Head of caudate nucleus (tissue), 42 donors: ENCODE measurements at regions not wholly inside any gene's neighbourhood (a gene's known extent, or its start where the extent isn't known, plus 50 kb on each side); places are given as distances from the start of the nearest gene placed in this dataset.

Experiments used
- DNase-seq, 42 donors: peaks; one replicate each; pipeline versions ENCODE4 v3.0.0 to v3.0.0-alpha.2; 2020 to 2021; ENCODE audit warnings: mixed read lengths in 7 of 42
- intact Hi-C: fragments of 100-400 bp; cut with DNase I; formaldehyde crosslinking; loops from one replicate; pipeline ENCODE4 v1.15.0; 2022

DNA sequence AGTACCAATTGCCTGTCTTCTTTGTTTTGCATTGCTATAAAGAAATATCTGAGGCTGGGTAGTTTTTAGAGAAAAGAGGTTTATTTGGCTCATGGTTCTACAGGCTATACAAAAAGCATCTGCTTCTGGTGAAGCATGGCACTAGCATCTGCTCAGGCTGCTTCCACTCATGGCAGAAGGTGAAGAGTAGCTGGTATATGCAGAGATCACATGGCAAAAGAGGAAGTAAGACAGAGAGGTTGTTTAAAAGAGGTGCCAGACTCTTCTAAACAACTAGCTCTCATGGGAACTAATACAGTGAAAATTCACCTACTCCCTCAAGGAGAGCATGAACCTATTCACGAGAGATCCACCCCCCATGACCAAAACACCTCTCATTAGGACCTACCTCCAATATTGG is 56.7 kb upstream of the GUCA2B start:
- intact Hi-C loops = no loop called here
- no peak for DNase-seq

DNA sequence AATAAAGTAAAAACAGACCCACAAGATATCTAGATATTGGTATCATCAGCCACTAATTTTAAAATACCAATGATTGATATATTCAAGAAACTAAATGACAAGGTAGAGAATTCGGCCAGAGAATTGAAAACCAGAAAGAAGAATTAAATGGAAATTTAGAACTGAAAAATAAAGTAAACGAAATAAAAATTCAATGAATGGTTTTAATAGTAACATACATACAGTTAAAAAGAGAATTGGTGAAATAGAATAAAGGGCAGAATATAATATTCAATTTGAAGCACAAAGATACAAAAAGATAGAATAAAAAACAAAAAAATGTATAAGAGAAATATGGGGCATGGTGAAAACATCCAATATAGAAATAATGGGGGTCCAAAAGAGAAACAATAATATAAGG is 64.0 kb upstream of the GUCA2B start:
- no peak for DNase-seq
- intact Hi-C loops = no loop called here

DNA sequence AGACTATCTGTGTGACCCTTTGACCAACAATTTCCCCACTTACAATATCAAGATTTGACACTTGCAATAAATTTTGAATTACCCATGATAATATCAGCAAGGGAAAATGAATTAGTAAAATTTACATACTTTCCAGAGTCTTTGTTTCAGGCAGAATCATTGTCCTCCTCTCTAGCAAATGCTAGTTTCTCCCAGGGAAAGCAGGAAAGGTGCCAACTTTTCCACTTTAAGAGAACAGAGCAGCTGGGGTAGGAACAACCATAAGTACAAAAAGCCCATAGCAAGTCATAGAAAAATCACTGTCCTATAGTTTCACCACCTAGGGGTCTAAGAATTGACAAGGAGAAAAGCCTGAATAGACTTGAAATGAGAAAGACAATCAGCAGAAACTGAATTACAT is 67.1 kb upstream of the GUCA2B start:
- intact Hi-C loops = no loop called here
- no peak for DNase-seq

DNA sequence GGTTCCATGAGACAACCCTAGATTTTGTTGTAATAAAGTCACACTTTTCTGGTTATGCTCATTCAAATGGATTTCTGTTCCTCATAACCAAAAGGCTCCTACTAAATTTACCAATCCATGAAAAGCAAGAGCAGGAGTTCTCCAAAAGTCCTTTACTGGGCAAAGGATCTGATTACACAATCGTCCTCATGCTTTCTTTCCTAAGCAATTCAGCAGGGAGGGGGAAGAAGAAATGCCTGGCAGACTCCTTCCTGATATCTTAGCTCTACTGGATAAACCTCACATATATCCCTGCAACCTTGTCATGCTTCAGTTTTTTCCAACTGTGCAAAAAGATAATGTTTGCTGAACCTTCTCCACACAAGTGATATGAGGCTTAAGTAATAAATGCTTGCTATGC is 67.6 kb upstream of the GUCA2B start:
- no peak for DNase-seq
- intact Hi-C loops = no loop called here

DNA sequence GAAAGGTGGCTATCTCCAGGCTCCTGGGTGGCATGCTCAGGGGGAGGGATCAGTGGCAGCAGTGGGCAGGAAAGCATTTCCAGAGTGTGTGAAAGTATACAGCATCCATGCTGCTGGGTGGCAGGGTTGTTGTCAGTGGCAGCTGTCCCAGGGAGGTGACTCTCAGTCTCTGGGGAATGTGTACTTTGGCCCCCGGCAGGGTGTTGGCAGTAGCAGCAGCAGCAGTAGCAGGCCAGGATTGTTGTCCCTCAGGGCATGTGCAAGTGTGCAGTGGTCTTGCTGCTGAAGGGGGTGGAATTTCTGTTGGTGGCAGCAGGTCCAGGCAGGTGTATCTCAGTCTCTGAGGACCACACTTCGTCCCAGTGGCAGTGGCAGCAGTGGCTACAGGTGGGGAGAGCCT is 71.7 kb upstream of the GUCA2B start:
- DNase-seq = no peak
- intact Hi-C loops = no loop called here

DNA sequence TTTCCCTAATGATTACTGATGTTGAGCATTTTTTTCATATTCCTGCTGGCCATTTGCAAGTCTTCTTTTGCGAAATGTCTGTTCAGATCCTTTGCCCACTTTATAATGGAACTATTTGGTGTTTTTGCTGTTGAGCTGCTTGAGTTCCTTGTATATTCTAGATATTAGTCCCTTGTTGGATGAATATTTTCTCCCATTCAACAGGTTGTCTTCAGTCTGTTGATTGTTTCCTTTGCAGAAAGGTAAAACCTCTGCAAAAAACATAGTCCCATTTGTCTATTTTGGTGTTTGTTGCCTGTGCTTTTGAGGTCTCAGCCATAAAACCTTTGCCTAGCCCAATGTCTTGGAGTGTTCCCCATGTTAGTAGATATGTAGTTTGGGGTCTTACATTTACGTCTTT is 78.0 kb upstream of the GUCA2B start:
- intact Hi-C loops = no loop called here
- no peak for DNase-seq

DNA sequence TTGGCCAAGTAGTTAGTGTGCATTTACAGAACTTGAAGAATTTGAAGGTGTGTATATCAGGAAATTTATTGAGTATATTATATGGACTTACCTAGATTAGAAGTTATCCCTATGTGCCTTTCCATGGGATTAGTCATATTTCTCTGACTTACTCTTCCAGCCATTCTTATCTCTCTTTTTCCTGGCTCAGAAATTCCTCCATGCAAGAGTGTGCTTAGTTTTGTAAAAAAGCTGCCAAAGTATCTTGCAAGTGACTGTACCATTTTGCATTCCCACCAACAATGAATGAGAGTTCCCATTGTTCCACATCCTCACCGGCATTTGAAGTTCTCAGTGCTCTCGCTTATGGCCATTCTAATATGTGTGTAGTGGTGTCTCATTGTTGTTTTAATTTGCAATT is 82.2 kb upstream of the GUCA2B start:
- DNase-seq = no peak
- intact Hi-C loops = no loop called here

DNA sequence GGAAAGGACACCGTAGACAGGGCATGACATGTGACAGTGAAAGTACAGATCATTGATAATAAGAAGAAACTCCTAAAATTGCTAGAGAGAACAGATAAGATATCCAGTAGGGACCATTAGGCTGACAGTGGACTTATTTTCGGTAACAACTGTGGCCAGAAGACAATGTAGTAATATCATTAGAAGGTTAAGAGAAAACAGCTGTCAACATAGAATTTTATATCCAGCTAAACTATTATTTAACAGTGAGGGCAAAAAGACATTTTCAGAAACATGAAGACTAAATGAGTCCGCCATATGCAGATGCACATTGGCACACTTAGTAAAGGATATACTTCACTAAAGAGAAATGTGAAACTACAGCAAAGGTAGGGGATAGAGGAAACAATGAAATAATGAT is 95.4 kb upstream of the GUCA2B start:
- DNase-seq = no peak
- intact Hi-C loops = no loop called here

DNA sequence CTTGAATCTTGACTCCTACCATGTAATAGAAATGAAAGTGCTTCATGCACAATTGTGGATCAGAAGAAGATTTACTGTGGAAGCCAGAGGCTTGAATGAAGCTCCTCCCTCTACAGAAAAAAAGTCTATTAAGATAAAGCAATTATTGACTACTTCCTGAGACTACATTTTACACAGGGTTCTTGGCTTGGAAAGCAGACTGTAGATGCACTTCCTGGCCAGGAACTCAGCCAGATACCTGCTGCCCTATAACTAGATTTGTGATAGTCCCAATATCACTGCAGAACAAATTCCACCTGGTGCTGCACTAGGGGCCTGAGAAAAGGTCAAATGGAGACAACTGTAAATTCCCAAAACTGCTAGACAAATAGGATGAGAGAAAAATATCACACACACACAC is 96.8 kb upstream of the GUCA2B start:
- DNase-seq = no peak
- intact Hi-C loops = no loop called here

DNA sequence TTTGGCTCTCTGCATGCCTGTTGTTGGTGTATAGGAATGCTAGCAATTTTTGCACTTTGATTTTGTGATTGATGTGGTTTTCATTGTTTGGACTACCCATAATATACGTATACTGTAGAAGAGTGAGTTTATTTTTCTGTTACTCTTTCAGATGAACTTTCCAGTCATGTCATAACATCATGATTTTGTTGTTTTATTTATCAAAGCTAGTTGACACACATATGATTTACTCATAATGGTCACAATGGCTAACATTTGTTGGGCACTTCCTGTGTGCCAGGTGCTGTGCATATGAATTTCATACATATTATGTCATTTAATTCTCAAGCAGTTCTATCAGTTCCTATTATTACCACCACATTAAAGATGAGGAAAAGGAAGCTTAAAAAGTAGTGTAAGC is 98.1 kb upstream of the GUCA2B start:
- DNase-seq = no peak
- intact Hi-C loops = no loop called here

DNA sequence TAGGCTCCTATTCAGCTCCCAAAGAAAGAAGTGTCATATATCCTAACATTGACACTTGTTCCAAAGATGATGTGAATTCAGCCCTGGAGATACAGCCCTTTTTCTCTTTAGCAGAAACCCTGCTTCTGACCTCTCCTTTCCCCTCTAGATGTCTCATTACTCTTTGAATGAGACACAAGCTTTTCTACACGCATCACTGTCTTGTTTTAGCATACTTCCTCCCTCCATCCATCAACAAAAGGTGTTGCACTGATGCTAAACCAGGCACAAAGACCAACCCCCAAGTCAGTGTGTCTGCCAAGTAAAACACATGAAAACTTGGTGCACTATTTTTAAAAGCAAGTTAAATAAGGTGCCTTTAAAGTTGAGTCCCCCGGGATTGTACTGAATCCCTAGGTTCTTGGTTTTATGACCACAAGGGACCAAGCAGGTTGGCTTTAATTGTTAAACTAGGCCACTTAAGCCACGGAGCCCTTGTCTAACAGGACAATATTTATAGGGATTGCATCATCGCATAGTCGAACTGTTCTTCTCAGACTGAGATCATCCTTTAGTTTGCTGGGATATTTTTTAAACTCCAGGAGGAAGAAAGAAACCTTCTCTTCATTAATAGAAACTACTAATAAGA is 101.0 kb upstream of the GUCA2B start:
- DNase-seq = no peak
- intact Hi-C loops = no loop called here

DNA sequence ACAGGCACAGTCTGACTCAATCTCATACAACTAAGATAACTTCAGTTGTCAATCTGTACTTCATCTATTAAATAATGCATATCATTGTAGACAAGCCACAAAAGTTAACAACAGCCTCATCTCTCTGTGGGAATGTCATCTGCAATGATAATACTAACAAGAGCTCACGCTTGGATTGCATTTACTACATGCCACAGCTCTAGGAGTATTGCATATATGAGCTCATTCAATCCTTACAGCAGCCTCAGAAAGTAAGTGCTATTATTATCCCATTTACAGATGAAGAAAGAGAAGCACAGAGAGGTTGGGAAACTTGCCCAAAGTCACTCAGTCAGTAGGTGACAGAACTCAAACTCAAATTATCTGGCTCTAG is 105.7 kb upstream of the GUCA2B start:
- DNase-seq = no peak
- intact Hi-C loops = no loop called here

DNA sequence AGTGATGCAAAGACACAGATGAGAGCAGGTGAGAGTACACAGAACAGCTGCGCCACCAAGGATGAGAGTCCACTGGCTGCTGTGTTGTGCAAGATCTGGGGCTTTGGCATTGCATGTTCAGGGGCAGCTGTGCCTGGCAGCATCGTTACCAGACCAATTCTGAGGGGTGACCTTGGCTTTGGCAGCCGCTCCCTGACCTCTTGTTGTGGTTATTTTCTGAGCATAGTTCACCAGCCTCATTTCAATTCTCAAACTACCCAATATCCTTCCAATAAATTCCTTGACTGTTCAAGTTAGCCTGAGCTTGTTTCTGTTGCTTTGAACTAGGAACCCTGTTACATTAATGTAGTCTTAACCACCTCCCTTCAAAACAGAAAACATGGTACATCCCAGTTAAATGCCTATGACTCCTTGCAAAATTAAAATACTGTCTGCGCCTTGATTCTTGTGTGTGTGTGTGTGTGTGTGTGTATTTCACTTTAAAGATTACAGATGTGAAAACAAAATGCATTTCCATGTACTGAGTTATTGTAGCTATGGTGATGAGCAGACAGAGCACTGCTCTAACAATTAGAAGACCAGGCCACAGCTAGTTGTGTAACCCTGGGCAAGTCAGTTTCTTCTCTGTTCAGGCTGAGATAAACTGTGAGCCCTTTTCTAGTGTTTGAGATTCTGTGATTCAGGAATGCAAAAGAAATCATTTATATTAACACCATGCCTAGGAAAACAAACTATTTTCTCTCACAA is 106.3 kb upstream of the GUCA2B start:
- peak in 1 of 42 donors; percentile 10 for DNase-seq

DNA sequence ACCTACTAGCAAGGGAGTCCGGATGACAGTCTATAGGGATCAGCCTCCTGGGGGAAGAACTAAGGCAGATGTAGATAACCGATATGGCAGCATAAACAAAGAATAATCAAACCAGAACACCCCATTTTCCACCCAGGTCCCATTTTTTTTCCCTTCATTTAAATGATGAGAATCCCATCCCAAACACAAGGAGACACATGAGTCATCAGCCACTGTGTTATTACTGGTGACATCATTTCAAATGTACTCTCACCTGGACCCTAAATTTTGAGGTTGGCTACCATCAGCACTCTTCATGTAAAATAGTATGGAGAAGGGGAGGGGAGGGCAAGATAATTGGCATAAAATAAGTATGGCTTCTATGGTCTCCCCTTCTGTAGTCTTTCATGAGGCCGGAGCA is 108.9 kb upstream of the GUCA2B start:
- intact Hi-C loops = no loop called here
- DNase-seq = no peak

More for the DNA sequence above, 106.3 kb upstream of the GUCA2B start:
- intact Hi-C loops = no loop called here

DNA sequence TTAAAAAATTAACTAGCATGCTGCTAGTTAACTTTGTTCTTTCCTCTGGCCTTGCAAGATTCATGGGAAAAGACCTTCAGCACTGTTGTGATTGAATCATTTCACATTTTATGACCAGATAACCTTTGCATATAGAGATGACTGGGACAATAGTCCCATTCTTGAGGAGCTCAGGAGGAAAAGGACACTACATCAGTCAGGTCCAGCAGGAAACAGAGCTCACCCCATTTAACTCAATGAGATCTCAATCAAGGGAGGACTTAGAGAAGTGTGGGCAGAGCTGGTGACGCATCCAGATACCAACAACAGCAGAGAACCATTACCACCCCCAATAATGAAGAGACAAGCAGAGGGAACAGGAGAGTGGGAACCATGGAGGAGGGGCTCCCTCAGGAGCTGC is 109.4 kb upstream of the GUCA2B start:
- intact Hi-C loops = no loop called here
- DNase-seq = no peak

DNA sequence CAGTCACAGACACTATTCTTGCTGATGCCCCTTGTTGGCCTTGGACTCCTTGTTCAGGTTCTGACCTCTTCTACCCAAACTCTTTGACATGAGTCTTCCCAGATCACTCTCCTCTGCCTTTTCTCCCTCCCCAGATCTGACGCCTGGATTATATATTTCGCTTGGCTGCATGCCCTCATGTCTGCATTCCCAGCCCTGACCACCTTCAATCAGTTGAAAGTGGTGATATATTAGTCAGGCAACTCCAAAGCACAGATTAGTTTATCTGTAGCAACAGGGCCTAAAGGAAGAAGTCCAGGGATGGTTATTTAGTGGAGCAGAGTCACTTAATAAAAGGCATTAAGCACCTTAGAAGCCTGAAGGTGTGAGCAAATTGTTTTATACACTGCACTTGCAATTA is 110.0 kb upstream of the GUCA2B start:
- intact Hi-C loops = no loop called here
- DNase-seq = no peak

DNA sequence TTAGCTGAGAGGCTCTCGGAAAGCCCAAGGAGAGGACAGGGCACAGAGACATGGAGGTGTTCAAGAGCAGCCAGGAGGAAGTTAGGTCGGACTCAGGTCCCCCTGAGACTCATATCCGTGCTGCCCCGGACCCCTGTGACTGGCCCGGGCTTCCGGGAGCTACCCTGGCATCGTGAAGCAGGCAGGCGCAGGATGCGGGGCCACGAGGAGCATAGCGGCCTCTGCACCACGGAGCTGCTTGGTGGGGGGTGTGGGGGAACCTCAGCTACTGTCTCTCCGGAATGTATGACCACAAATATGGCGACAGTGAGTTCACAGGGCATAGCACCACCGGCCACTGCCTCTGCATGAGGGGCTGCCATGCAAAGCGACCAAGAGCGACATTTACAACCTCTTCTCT is 112.2 kb upstream of the GUCA2B start:
- intact Hi-C loops = no loop called here
- DNase-seq = no peak

DNA sequence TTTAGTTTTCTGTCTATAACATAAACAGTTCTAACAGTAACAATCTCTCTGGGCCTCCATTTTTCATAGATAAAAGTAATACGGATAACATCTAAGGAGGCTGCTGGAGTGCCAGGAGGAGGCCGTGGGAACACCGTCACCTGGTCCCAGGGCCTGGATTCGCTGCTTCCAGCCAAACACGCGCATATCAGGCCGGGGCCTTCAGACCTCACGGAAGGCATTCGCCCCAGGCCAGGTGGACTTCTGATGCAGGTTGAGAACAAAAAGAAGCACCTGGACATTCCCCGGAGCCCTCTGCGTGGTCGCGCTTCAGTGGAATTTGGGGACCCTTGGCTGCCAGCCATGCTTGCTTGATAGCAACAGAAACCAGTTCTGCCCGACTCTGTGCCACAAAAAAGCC is 113.1 kb upstream of the GUCA2B start:
- intact Hi-C loops = no loop called here
- no peak for DNase-seq

DNA sequence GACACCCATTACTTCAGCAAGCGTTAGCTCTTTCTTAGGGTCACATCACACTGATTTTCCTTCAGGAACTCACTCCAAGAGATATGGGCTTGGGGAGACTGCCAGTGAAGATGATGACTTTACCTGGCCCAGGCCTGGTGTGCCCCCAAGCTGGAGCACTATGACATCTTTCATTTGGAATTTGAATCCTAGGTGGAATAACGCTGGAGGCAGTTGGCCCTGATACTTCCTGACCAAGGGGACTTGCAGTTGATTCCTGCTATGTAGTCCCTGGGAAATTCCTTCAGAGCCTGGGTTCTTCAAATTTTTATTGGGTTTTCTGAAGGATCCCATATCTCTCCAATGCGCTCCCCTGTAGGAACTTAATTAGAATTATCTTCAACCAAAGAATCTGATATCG is 114.9 kb upstream of the GUCA2B start:
- no peak for DNase-seq
- intact Hi-C loops = loop anchor here (10.0 kb wide), 1 partner anchor 113 kb away; no protein-coding TSS in a partner anchor

DNA sequence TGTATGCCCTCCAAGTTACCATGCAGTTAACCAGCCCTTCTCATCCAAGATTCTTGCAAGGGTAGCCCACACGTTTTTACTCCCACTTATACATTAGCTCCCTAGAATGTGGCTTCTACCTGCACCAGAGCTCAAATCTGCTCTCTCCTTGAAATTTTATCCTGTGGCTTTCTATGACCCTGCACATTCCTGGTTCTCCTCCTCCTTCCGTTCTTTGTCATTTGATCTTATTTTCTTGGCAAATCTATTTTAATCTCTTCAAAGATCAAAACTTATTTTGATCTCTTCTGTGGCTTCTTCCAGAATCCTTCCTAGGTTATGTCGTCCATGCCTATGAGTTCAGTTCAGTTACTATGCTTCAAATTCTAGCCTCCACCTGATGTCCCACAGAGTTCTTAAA is 115.6 kb upstream of the GUCA2B start:
- DNase-seq = peak in 1 of 42 donors; percentile 8
- intact Hi-C loops = loop anchor here (10.0 kb wide), 1 partner anchor 113 kb away; no protein-coding TSS in a partner anchor

DNA sequence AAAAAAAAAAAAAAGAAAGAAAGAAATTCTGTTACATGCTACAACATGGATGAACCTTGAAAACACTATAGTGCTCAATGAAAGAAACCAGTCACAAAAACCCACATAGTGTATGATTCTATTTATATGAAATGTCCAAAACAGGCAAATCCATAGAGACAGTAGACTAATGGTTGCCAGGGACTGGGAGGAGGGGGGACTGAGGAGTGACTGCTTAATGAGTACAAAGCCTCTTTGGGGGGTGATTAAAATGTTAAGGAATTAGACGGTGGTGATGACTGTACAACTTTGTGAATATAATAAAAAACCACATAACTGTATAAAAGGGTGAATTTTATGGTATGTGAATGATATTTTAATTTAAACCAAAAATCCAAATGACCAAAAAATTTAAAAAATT is 116.0 kb upstream of the GUCA2B start:
- intact Hi-C loops = loop anchor here (10.0 kb wide), 1 partner anchor 112 kb away; no protein-coding TSS in a partner anchor
- no peak for DNase-seq
